ENCODE measurements at regions not wholly inside any gene's neighbourhood (a gene's known extent, or its start where the extent isn't known, plus 50 kb on each side); places are given as distances from the start of the nearest gene placed in this dataset.

DNA sequence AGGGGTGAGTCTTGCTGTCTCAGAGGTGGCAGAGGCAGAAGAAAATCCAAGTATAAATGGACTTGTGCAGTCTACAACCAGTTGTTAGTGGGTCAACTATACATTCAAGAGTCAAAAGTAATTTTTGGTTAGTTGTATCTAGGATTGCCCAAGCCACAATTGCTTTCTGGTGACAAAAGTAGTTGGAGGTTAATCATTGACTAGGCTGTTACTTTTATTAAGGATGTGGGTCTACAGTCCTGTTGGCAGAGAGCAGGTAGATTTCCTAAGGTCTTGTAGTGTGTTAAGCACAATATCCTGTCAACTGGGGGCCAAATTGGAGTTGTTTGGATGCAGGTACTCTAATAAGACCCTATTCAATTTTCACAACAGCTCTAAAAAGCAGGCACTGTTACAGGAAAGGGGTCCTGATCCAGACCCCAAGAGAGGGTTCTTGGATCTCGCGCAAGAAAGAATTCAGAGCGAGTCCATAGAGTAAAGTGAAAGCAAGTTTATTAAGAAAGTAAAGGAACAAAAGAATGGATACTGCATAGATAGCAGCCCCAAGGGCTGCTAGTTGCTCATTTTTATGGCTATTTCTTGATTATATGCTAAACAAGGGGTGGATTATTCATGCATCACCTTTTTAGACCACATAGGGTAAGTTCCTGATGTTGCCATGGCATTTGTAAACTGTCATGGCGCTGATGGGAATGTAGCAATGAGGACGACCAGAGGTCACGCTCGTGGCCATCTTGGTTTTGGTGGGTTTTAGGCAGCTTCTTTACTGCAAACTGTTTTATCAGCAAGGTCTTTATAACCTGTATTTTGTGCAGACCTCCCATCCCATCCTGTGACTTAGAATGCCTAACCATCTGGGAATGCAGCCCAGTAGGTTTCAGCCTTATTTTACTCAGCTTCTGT lies 232.6 kb upstream of the SRRM4 start:
- DNase-seq (ENCODE audit: low read depth) = no peak
- TF ChIP-seq, protein P1, sequence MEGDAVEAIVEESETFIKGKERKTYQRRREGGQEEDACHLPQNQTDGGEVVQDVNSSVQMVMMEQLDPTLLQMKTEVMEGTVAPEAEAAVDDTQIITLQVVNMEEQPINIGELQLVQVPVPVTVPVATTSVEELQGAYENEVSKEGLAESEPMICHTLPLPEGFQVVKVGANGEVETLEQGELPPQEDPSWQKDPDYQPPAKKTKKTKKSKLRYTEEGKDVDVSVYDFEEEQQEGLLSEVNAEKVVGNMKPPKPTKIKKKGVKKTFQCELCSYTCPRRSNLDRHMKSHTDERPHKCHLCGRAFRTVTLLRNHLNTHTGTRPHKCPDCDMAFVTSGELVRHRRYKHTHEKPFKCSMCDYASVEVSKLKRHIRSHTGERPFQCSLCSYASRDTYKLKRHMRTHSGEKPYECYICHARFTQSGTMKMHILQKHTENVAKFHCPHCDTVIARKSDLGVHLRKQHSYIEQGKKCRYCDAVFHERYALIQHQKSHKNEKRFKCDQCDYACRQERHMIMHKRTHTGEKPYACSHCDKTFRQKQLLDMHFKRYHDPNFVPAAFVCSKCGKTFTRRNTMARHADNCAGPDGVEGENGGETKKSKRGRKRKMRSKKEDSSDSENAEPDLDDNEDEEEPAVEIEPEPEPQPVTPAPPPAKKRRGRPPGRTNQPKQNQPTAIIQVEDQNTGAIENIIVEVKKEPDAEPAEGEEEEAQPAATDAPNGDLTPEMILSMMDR (conservative IDR thresholded peaks at IDR 0.05; ENCODE audit: control insufficient read depth, insufficient read depth, low read depth, low read length) = no peak
- H3K4me3 ChIP-seq (ENCODE audit: control insufficient read depth, low read depth, low read length) = no peak overlapping the region

DNA sequence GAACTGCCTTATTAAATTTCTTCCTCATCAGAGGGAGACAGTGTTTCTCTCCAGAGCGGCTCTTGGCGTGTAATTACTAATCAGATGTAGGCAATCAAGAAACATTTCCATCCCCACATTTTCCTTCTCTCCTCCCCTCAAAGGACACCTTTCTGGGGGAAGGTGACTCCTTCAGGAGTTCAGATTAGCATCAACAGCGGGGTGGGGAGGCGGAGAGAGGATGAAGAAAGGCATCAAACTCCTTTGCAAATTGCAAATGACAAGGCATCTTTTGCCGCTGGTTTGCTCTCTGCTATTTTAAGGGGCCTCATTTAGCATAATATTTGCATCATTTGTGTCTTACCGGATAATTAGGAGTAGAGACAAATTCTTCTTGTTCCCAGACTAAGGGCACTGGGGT lies 231.7 kb upstream of the SRRM4 start:
- no peak overlapping the region for H3K4me3 ChIP-seq (ENCODE audit: control insufficient read depth, low read depth, low read length)
- TF ChIP-seq, protein P1 (conservative IDR thresholded peaks at IDR 0.05; ENCODE audit: control insufficient read depth, insufficient read depth, low read depth, low read length) = no peak
- DNase-seq (ENCODE audit: low read depth) = no peak

DNA sequence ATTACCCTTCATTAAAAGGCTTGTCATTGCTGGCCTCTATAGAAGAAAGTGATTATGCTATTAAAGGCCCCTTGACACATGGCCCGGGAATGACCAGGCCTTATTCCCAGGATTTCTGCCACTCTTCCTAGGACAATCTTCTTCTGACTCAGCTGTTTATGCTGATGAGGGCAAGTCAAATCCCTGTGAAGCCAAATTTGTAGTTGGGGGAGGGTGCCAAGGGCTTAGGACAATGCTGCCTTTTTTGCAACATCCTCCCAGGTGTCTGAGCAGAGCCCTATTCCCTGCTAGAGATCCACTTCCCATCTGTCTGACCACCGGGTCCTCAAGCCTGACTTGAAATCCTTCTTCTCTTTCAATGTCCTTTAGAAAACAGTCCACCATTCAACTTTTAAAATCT lies 230.7 kb upstream of the SRRM4 start:
- TF ChIP-seq, protein P1 (conservative IDR thresholded peaks at IDR 0.05; ENCODE audit: control insufficient read depth, insufficient read depth, low read depth, low read length) = no peak
- no peak for DNase-seq (ENCODE audit: low read depth)
- no peak overlapping the region for H3K4me3 ChIP-seq (ENCODE audit: control insufficient read depth, low read depth, low read length)

GRCh38 chr12:118751355-118751754 lies 230.0 kb upstream of the SRRM4 start:
- DNase-seq (ENCODE audit: low read depth) = no peak
- TF ChIP-seq, protein P1 (conservative IDR thresholded peaks at IDR 0.05; ENCODE audit: control insufficient read depth, insufficient read depth, low read depth, low read length) = no peak
- H3K4me3 ChIP-seq (ENCODE audit: control insufficient read depth, low read depth, low read length) = no peak overlapping the region

- TF ChIP-seq, protein P1 (conservative IDR thresholded peaks at IDR 0.05; ENCODE audit: control insufficient read depth, insufficient read depth, low read depth, low read length) = no peak
These were observed 220.7 kb upstream of the SRRM4 start for GRCh38 chr12:118760623-118761022.

GRCh38 chr12:118763234-118763633 lies 218.1 kb upstream of the SRRM4 start:
- H3K4me3 ChIP-seq (ENCODE audit: control insufficient read depth, low read depth, low read length) = no peak overlapping the region
- TF ChIP-seq, protein P1 (conservative IDR thresholded peaks at IDR 0.05; ENCODE audit: control insufficient read depth, insufficient read depth, low read depth, low read length) = no peak
- no peak for DNase-seq (ENCODE audit: low read depth)

More at GRCh38 chr12:118760623-118761022, 220.7 kb upstream of the SRRM4 start:
- H3K4me3 ChIP-seq (ENCODE audit: control insufficient read depth, low read depth, low read length) = no peak overlapping the region
- DNase-seq (ENCODE audit: low read depth) = no peak
